Kidney (tissue), 13 donors: ENCODE measurements at regions not wholly inside any gene's neighbourhood (a gene's known extent, or its start where the extent isn't known, plus 50 kb on each side); places are given as distances from the start of the nearest gene placed in this dataset.

ENCODE experiments used
- DNase-seq, 5 donors: peaks; one replicate each; pipeline ENCODE4 v3.0.0-alpha.2; 2013 to 2020
- FAIRE-seq: peaks from 2 replicates; lab custom pipeline; 2012; peaks lifted over from hg19 to GRCh38; lab: Jason Lieb, UNC
- H3K27ac ChIP-seq, 2 donors: one replicate each; pipeline ENCODE4 v1.7.0; 2013; ENCODE audit warnings: low read depth in 2 of 2, low read length in 2 of 2, inconsistent platforms in 1 of 2
- H3K27me3 ChIP-seq: one replicate; pipeline ENCODE4 v1.7.1; 2013; ENCODE audit warnings: low read length, inconsistent platforms; ENCODE audit not compliant: control insufficient read depth, insufficient read depth
- H3K36me3 ChIP-seq, 3 donors: one replicate each; pipeline versions ENCODE4 v1.7.0 to v1.7.1; 2013; ENCODE audit warnings: low read length in 3 of 3, control low read depth in 1 of 3, inconsistent platforms in 1 of 3; ENCODE audit not compliant: insufficient read depth in 3 of 3, control insufficient read depth in 2 of 3
- H3K4me1 ChIP-seq, 3 donors: one replicate each; pipeline versions ENCODE4 v1.7.0 to v1.7.1; 2013; ENCODE audit warnings: low read length in 3 of 3, inconsistent platforms in 1 of 3, low read depth in 1 of 3; ENCODE audit not compliant: control insufficient read depth in 2 of 3, insufficient read depth in 2 of 3
- H3K4me3 ChIP-seq, 3 donors: one replicate each; pipeline versions ENCODE4 v1.7.0 to v1.8.1; 2013; ENCODE audit warnings: low read length in 3 of 3, control low read depth in 1 of 3, inconsistent platforms in 1 of 3
- H3K9ac ChIP-seq, 3 donors: one replicate each; pipeline versions ENCODE4 v1.7.0 to v1.7.1; 2013; ENCODE audit warnings: low read length in 3 of 3, control low read depth in 1 of 3, inconsistent platforms in 1 of 3
- H3K9me3 ChIP-seq, 3 donors: one replicate each; pipeline versions ENCODE4 v1.7.0 to v1.7.1; 2013; ENCODE audit warnings: low read length in 3 of 3, control low read depth in 1 of 3, inconsistent platforms in 1 of 3; ENCODE audit not compliant: control insufficient read depth in 2 of 3, insufficient read depth in 1 of 3
- intact Hi-C: fragments of 100-400 bp; cut with DNase I; formaldehyde crosslinking; loops from one replicate; pipeline ENCODE4 v1.11.1; 2022
- TF ChIP-seq, protein P1 (sequence below): IDR thresholded peaks from 3 replicates; pipeline ENCODE4 v1.5.1; 2012; ENCODE audit warnings: mild to moderate bottlenecking, moderate library complexity, borderline replicate concordance; ENCODE audit not compliant: insufficient read depth; ENCODE audit errors: extremely low read depth
- donor health status: control.
- donor health status: control.
- donor health status: control.
- donor health status: control.
- donor health status: control.
- donor health status: DM: yes; HTN: yes; CAD: no.
- donor health status: Normal renal cell carcinoma (clear cell type).

DNA sequence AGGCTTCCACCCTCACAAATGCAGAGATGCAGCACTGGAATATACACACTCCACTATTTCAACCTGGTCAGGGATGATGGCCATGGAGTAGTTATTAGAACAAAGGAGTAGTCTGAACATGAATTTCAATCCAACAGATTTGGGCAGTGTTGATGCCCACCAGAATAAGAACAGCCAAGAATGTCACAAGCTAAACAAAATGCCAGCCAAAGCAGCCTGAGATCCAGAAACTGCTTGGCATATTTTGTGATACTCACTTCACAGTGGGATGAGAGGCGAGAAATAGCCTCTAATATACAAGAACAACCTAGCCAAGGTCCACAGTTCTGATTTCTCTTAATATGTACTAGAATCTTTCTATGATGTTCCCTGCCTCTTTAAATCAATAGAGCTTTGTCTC, 58.6 kb upstream of the KLF7 start:
- FAIRE-seq (no peak), DNase-seq (no peak)
- no peak overlapping the region for H3K9ac ChIP-seq
- H3K9me3 ChIP-seq: no peaks in the 10 kb centered on the region
- TF ChIP-seq, protein P1, sequence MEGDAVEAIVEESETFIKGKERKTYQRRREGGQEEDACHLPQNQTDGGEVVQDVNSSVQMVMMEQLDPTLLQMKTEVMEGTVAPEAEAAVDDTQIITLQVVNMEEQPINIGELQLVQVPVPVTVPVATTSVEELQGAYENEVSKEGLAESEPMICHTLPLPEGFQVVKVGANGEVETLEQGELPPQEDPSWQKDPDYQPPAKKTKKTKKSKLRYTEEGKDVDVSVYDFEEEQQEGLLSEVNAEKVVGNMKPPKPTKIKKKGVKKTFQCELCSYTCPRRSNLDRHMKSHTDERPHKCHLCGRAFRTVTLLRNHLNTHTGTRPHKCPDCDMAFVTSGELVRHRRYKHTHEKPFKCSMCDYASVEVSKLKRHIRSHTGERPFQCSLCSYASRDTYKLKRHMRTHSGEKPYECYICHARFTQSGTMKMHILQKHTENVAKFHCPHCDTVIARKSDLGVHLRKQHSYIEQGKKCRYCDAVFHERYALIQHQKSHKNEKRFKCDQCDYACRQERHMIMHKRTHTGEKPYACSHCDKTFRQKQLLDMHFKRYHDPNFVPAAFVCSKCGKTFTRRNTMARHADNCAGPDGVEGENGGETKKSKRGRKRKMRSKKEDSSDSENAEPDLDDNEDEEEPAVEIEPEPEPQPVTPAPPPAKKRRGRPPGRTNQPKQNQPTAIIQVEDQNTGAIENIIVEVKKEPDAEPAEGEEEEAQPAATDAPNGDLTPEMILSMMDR: no peak
- H3K36me3 ChIP-seq: no peaks in the 10 kb centered on the region
- no peak overlapping the region for H3K4me3 ChIP-seq
- no peak overlapping the region for H3K27ac ChIP-seq
- intact Hi-C loops: no loop called here
- no peaks in the 10 kb centered on the region for H3K27me3 ChIP-seq
- H3K4me1 ChIP-seq: peaks cover 0 to 5% (median 4%) of the 10 kb centered on the region in 3 donors

GRCh38 chr2:207224791-207225482, 59.2 kb upstream of the KLF7 start:
- no peak for FAIRE-seq
- Histone ChIP-seq H3K4me1 (peaks cover 0 to 5% (median 4%) of the 10 kb centered on the region in 3 donors), H3K27me3 (no peaks in the 10 kb centered on the region), H3K36me3 (no peaks in the 10 kb centered on the region), H3K4me3 (no peak overlapping the region), H3K27ac (no peak overlapping the region), H3K9me3 (no peaks in the 10 kb centered on the region), H3K9ac (no peak overlapping the region)
- DNase-seq: peak in 3 of 5 donors; percentile 28 to 55 (median 45)
- TF ChIP-seq, protein P1: no peak
- intact Hi-C loops: no loop called here

DNA sequence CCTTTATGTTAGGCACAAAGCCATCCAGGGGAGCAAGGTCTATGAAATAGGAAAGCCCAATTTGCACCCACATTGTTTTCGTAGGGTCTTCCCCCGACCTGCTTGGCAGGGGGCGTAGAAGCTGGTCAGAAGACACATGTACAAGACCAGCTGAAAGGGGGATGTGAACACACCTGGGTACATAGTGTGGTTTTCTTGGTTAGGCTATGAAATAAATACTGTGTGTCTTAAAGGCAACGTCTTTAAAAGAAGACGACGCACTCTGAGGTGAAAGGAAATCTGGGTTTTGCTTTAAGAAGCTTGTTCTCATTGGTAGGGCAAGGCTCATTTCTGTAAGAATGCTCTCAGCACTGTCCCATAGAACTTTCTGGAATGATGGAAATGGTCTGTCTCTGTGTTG, 60.0 kb upstream of the KLF7 start:
- TF ChIP-seq, protein P1: no peak
- H3K9me3 ChIP-seq: no peaks in the 10 kb centered on the region
- FAIRE-seq: no peak
- H3K36me3 ChIP-seq: no peaks in the 10 kb centered on the region
- no peak overlapping the region for H3K9ac ChIP-seq
- no peak for DNase-seq
- no peaks in the 10 kb centered on the region for H3K27me3 ChIP-seq
- H3K4me3 ChIP-seq: no peak overlapping the region
- intact Hi-C loops: no loop called here
- peak overlapping the region in 1 of 2 donors; percentile 12 for H3K27ac ChIP-seq
- H3K4me1 ChIP-seq: peaks cover 0 to 6% (median 5%) of the 10 kb centered on the region in 3 donors
